GM18498 (cell line): ENCODE measurements at regions not wholly inside any gene's neighbourhood (a gene's known extent, or its start where the extent isn't known, plus 50 kb on each side); places are given as distances from the start of the nearest gene placed in this dataset.

ENCODE experiments used
- ATAC-seq: cut with Tn5 transposase; IDR thresholded peaks from one replicate; pipeline ENCODE4 v1.9.1; 2021; ENCODE audit warnings: mild to moderate bottlenecking, moderate library complexity; ENCODE audit not compliant: unreplicated experiment

GRCh38 chr5:124156415-124156996 lies 589.9 kb downstream of the ZNF608 start:
- ATAC-seq: no peak

DNA sequence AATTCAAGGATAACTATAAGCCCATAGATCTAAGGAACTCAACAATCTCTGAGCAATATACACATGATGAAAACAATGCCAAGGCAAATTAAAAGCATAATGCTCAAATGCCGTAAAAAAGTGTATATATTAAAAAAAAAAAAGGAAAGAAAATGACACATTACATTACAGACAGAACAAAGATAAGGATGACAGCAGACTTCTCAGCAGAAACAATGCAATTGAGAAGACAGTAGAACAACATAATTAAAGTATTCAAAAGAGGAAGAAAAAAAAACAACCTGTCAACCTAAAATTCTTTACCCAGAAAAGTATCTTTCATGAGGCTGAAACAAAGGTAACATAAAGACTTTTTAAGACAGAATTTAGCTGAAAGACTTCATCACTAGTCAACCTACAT lies 591.7 kb downstream of the ZNF608 start:
- no peak for ATAC-seq

GRCh38 chr5:124153588-124153987 lies 592.9 kb downstream of the ZNF608 start:
- no peak for ATAC-seq

DNA sequence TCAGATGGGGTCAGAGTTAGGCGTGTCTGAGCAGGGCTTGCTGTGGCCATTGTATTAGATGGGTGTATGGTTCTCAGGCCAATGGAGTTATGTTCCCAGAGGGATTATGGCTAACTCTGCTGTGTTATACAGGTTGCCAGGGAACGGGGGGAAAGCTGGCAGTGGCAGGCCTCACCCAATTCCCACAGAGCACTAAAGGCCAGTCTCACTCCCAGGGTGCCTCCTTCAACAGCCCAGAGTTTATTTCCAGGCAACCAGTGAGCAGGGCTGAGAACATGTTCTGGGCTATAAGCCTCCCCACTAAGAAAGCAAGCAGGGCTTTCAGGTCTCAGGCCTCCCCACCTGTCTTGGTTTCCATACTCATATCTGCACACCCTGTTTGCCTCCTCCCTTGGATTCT lies 597.9 kb downstream of the ZNF608 start:
- no peak for ATAC-seq

DNA sequence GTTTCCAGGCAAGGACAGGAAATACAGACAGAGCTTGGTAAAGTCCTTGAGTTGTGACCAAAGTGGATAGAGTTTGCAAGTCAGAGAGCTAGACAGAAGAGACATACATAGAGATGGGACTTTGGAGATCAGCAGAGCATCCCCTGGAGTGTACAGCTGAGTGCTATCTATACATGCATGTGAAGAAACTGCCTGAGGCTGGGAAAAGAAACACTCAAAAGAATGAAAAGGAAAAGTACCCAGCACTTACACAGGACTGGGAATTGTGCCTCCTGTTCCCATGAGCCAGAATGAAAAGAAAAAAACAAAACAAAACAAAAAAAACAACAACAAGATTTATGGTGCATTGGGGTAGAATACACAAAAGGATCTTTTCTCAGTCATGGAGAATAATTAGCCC lies 606.4 kb downstream of the ZNF608 start:
- no peak for ATAC-seq

GRCh38 chr5:124139477-124139876 lies 607.0 kb downstream of the ZNF608 start:
- no peak for ATAC-seq

GRCh38 chr5:124136609-124137008 lies 609.8 kb downstream of the ZNF608 start:
- no peak for ATAC-seq

DNA sequence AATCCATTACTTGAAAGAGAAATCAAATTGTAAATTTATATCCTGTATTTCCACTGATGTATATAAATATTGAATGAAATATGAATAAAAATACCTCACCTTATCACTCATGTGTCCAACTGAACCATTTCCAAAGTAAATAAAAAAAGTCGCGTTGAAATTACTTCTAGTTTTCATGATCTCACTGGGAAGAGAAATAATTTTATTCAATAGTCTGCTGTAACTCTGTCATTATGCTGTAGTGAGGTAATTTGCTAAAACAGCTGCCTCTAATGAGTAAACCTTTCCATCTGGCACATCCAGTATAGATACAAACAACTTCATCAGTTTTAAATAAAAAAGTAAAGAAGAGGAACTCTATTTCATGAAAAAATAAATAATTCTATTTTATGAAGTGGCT lies 611.5 kb downstream of the ZNF608 start:
- ATAC-seq: no peak

GRCh38 chr5:124133406-124133805 lies 613.0 kb downstream of the ZNF608 start:
- no peak for ATAC-seq

- no peak for ATAC-seq
These were observed 613.6 kb downstream of the ZNF608 start for GRCh38 chr5:124132843-124133242.

GRCh38 chr5:124131466-124131865 lies 615.0 kb downstream of the ZNF608 start:
- ATAC-seq: no peak

DNA sequence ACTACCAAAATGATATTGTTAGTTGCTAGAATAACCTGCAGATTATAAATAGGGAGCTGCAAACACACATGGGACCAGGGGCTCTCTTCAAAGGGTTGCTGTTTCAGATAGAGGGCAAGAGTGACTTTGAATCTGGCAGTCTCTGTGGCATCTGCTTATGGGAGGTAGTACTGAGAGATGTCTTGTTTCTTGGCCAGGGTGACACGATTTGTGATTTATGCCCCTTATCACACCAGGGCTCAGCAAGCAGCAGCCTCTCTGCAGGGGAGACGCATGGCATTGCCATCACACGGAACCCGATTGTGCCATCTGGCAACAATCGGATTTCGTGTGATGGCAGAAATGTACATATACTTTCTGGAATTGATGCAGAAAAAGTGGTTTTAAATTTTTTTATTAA lies 615.6 kb downstream of the ZNF608 start:
- no peak for ATAC-seq

DNA sequence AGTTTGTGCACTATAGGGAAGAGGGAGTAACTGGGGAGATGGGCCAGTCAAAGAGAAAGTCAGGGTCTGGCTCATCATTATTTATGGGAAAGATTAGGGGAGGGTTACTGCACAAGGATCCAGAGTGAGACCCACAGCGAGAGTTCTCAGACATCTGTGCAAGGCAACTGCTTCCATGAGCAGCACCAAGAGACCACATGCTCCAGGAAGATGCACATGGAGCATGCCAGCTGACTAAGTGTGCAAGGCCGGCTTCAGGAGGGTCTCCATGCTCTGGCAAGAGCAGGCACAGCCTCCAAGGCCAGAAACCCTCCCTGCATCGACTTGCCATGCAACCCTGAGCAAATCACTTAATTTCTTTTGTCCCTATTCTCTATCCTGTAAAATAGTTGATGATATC lies 616.9 kb downstream of the CSNK1G3 start:
- ATAC-seq: no peak

DNA sequence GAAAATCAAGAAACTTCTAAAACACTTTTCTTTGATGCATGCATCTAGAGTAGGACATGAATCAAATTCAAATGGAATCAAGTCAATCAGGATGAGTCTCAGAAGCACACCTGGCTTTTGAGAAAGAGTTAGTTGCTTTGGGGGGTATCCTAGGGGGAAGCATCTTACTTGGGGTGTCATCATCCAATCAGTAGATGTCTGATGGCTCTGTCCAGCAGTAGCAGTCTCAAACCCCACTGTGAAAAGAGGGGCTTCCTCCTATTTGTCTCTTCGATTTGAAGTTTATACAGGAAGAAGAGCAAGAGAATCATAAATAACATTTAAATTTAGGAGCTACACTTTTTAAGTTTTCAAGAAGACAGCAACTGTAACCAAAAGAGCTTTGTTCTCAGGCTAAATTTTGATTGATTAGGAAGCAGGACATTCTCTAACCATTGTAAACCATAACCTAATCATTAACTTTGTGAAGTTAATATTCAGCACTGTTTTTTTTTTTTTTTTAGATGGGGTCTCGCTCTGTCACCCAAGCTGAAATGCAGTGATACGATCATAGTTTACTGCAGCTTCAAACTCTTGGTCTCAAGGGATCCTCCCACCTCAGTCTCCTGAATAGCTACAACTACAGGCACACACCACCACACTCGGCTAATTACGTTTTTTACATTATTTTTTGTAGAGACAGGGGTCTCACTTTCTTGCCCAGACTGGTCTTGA lies 614.7 kb downstream of the CSNK1G3 start:
- no peak for ATAC-seq

GRCh38 chr5:124124711-124125229 lies 612.8 kb downstream of the CSNK1G3 start:
- ATAC-seq: no peak

- no peak for ATAC-seq
These were observed 609.2 kb downstream of the CSNK1G3 start for GRCh38 chr5:124121198-124121597.

GRCh38 chr5:124114911-124115310 lies 602.9 kb downstream of the CSNK1G3 start:
- no peak for ATAC-seq

DNA sequence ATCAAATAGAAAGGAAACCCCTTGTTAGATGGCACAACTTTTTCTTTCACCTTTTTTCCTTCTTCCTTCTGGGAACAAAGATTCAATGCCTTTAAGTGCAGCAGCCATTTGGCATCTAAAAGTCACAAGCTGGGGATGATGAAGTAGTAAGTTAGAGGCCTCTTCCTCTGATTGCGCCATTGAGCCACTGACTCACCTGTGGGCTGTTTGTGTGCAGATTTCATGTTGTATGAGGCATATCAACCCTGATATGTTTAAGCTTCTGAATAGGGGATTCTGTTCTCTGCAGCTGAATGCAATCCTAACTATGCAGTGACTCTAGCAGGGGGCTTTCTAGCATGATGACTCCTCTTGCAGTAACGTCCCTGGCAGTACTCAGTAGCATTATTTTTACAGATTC lies 599.9 kb downstream of the CSNK1G3 start:
- no peak for ATAC-seq

DNA sequence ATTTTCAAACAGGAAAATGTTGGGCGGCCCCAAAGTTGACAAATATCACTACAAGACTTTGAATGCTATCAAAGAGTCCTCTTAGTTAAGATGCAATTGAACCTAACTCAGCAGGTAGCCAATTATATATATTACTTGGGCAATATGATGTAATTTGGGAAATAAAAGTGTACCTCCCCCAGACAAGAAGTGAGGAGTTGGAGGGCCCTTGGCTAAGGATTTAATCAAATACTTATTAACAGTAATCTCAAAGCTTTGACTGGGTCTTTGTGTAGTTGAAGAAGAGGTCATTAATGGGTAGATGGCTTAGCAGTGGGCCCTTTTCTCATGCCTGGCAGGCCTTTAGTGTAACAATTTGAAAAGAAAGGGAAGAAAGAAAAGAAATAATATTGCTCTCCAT lies 599.0 kb downstream of the CSNK1G3 start:
- no peak for ATAC-seq

DNA sequence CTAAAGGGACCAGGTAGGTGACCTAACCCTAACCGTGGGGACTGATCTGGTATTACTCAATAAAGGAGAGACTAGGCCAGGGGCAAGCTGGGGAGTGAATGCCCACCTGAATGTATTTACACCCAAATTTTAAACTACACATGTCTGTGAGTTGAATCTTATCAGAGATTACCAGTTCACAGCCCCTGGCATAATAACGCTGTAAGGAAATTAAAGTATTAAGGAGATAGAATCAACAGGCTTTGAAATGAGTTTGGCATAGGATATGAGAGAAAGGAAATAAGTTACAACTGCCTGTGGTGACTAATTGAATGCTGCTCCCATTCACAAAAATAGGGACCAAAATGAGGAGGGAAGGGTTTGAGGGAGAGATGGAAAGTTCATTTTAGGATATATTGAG lies 593.3 kb downstream of the CSNK1G3 start:
- no peak for ATAC-seq

DNA sequence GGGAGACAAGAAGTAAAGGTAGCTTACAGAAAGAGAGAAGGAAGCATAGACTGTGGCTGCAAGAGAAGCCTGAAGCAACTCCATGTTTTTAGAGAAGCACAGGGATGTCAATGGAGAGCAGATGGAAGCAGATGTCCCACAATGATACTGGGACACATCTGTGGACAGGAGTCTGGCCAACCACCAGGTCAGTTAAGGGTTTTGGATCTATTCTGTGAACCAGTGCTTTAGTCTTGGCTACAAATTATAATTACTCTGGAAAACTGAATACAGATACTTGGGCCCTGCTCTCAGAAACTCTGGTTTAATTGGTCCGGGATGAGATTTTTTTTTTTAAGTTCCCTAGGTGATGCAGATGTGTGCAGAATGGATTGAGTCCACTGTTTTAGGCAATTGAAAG lies 592.8 kb downstream of the CSNK1G3 start:
- ATAC-seq: no peak

DNA sequence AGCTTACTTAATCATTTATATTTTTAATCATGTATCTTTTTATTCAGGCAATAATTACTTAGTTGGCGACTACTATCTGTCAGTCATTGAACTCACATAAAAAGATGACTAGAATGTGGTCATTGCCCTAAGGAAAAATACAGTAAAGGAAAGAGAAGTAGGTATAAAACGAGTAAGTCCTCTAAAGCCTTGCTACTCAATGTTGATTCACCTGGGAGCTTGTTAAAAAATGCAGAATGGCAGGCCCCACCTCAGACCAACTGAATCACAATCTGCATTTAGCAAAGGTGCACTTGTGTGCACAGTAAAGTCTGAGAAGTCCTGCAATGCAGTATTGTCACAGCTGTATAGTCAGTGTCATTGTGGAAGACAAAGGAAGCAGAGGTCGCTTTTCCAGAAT lies 592.4 kb downstream of the CSNK1G3 start:
- ATAC-seq: no peak

GRCh38 chr5:124103671-124104070 lies 591.7 kb downstream of the CSNK1G3 start:
- no peak for ATAC-seq
